Neural progenitor cell (in vitro differentiated cells): ENCODE measurements at regions not wholly inside any gene's neighbourhood (a gene's known extent, or its start where the extent isn't known, plus 50 kb on each side); places are given as distances from the start of the nearest gene placed in this dataset.

ENCODE experiments used
- EZH2 ChIP-seq: fragments of 200-600 bp; sonication (generic); IDR thresholded peaks from 2 replicates; pipeline ENCODE4 v1.6.1; 2017; ENCODE audit warnings: antibody characterized with exemption, mild to moderate bottlenecking, moderate library complexity
- TF ChIP-seq, protein P1 (sequence below): fragments of 200-600 bp; sonication (generic); IDR thresholded peaks from 2 replicates; pipeline ENCODE4 v1.5.1; 2017; ENCODE audit warnings: antibody characterized with exemption, mild to moderate bottlenecking

- TF ChIP-seq, protein P1, sequence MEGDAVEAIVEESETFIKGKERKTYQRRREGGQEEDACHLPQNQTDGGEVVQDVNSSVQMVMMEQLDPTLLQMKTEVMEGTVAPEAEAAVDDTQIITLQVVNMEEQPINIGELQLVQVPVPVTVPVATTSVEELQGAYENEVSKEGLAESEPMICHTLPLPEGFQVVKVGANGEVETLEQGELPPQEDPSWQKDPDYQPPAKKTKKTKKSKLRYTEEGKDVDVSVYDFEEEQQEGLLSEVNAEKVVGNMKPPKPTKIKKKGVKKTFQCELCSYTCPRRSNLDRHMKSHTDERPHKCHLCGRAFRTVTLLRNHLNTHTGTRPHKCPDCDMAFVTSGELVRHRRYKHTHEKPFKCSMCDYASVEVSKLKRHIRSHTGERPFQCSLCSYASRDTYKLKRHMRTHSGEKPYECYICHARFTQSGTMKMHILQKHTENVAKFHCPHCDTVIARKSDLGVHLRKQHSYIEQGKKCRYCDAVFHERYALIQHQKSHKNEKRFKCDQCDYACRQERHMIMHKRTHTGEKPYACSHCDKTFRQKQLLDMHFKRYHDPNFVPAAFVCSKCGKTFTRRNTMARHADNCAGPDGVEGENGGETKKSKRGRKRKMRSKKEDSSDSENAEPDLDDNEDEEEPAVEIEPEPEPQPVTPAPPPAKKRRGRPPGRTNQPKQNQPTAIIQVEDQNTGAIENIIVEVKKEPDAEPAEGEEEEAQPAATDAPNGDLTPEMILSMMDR = no peak
- no peak for TF ChIP-seq EZH2
Observed at GRCh38 chr2:137812517-137812916, 151.8 kb upstream of the HNMT start.
